HFF-Myc (cell line): ENCODE measurements at regions not wholly inside any gene's neighbourhood (a gene's known extent, or its start where the extent isn't known, plus 50 kb on each side); places are given as distances from the start of the nearest gene placed in this dataset.
"Not testable (repeated sequence)": the region's sequence is repeated elsewhere in the genome, so short reads cannot be mapped to it uniquely, and the experiment has no call there.

Source experiments
- DNase-seq: peaks from one replicate; pipeline ENCODE4 v3.0.0-alpha.2; 2011; ENCODE audit warnings: low read depth; ENCODE audit errors: extremely low read depth
- H3K4me3 ChIP-seq: replicated peaks from 2 replicates; pipeline ENCODE4 v1.5.1; 2011; ENCODE audit warnings: low read depth, mild to moderate bottlenecking, control low read depth, low read length
- TF ChIP-seq, protein P1 (sequence below): IDR thresholded peaks from 2 replicates; pipeline ENCODE4 v1.5.1; 2012; ENCODE audit warnings: mild to moderate bottlenecking, low read depth, low read length, control low read depth; ENCODE audit errors: missing control alignments

DNA sequence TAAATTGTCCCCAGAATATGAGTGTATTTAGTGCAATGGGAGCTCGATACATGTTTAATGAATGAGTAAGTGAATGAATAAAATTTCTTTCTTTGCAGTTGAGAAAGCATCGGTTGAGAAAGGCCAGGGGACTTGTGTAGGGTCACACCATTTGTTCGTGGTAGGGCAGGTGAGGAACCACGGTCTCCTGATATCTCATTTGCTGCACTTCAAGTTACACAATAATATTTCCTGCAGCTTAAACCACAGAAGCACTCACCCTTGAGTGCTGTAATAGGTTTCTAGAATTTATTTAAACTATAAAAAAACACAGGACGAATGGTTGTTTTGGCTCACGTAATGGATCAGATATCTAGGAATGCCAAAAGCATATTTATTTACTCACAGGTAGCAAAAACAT is 429.8 kb downstream of the SPATA31D1 start:
- no peak overlapping the region for H3K4me3 ChIP-seq
- TF ChIP-seq, protein P1, sequence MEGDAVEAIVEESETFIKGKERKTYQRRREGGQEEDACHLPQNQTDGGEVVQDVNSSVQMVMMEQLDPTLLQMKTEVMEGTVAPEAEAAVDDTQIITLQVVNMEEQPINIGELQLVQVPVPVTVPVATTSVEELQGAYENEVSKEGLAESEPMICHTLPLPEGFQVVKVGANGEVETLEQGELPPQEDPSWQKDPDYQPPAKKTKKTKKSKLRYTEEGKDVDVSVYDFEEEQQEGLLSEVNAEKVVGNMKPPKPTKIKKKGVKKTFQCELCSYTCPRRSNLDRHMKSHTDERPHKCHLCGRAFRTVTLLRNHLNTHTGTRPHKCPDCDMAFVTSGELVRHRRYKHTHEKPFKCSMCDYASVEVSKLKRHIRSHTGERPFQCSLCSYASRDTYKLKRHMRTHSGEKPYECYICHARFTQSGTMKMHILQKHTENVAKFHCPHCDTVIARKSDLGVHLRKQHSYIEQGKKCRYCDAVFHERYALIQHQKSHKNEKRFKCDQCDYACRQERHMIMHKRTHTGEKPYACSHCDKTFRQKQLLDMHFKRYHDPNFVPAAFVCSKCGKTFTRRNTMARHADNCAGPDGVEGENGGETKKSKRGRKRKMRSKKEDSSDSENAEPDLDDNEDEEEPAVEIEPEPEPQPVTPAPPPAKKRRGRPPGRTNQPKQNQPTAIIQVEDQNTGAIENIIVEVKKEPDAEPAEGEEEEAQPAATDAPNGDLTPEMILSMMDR, result no peak
- no peak for DNase-seq

DNA sequence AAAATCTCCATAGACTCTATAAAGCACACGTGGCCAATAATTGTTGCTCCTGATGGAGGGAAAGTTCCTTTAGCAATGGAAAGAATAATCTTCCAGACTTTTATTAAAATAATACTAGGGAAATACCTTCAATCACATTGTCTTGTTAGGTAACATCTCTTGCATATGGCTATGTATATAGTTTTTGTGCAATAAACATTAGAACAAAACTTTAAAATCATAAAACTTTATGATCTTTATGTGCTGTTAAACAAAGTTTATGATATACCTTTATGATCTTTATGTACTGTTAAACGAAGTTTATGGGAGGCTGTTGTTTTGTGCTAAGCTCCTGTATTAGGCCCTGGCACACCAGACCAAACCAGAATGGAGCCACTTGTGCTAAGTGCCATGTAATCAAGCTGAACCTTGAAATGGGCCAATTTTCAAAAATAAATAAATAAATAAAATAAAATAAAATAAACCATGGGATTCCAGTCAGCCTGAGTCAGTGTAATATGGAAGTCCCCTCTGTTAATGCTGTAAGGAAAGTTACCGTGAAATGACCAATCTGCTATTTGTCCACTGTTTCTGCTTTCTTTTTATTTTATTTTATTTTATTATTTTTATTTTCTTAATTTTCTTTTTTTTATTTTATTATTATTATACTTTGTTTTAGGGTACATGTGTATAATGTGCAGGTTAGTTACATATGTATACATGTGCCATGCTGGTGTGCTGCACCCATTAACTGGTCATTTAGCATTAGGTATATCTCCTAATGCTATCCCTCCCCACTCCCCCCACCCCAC is 431.3 kb downstream of the SPATA31D1 start:
- TF ChIP-seq, protein P1, result no peak
- DNase-seq, result no peak
- no peak overlapping the region for H3K4me3 ChIP-seq

DNA sequence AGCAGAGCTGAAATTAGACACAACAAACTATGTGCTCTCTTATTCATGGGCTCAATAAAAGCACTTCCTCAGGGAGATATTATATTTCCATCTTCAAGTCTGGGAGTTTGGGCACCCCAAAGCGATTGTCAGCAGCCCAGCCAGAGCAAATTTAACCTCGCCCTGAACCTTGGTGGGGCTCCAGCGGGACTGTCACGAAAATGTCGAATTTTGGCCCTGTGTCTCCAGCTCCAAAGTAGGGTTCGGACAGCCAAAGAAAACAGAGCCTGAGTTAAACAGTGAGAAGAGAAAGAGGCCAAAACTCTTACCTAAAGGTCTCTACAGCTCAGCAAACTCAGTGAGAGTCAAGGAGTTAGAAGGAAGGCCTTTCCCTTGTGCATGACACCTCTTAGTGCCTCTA is 432.9 kb downstream of the SPATA31D1 start:
- no peak for DNase-seq
- no peak overlapping the region for H3K4me3 ChIP-seq
- TF ChIP-seq, protein P1, result no peak

DNA sequence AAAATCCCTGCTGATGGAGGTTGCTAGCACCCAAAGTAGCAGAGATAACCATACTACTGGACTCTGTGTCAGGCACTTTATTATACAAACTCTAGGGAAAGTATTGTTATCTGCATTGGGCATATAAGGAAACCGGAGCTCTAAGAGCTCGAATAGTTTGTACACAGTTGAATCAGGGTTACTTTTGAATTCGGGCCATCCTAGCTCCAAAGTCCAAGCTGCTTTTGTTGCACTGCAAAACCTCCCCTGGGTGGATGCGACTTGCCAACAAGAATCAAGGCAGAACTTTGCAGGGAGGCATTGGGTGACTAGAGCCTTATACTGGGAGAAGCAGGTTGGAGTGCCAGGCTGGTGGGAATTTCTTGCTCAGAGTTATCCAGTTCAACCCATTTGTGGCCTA is 435.1 kb downstream of the SPATA31D1 start:
- TF ChIP-seq, protein P1, result no peak
- DNase-seq, result no peak

DNA sequence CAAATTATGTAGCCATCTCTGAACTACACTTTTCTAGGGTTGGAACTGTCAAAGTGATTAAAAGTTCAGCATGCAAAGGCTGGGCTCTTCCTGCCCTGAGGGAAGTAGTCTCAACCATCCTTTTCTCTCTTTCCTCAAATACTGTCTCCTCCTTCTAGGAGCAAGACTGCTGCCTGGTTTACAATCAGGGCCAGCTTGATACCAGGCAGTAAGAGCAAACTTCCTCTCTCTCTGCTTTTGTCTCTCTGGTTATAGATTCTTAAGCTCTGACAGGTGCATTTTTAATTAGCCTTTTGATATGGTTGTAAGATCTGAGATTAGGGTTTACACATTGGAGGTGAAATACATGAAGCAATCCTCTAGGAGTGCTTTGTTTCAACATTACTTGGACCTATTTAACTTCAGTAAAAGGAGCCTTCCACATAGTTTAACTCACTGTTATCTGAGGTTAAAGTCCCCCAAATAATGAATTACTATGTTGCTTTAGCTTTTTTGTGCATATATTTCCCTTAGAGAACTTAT is 436.1 kb downstream of the SPATA31D1 start:
- TF ChIP-seq, protein P1, result no peak
- DNase-seq, result no peak
- H3K4me3 ChIP-seq, result no peak overlapping the region

More for the DNA sequence above, 435.1 kb downstream of the SPATA31D1 start:
- H3K4me3 ChIP-seq, result no peak overlapping the region

DNA sequence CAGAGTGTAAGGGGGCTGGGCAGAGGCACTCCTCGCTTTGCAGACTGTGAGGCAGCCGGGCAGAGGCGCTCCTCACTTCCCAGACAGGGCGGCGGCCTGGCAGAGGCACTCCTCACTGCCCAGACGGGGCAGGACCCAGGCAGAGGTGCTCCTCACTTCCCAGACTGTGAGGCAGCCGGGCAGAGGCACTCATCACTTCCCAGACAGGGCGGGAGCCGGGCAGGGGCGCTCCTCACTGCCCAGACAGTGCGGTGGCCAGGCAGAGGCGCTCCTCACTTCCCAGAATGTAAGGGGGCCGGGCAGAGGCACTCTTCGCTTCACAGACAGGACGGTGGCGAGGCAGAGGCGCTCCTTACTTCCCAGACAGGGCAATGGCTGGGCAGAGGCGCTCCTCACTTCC is 442.5 kb downstream of the SPATA31D1 start:
- TF ChIP-seq, protein P1, result no peak
- DNase-seq, result no peak
- H3K4me3 ChIP-seq, result no peak overlapping the region

DNA sequence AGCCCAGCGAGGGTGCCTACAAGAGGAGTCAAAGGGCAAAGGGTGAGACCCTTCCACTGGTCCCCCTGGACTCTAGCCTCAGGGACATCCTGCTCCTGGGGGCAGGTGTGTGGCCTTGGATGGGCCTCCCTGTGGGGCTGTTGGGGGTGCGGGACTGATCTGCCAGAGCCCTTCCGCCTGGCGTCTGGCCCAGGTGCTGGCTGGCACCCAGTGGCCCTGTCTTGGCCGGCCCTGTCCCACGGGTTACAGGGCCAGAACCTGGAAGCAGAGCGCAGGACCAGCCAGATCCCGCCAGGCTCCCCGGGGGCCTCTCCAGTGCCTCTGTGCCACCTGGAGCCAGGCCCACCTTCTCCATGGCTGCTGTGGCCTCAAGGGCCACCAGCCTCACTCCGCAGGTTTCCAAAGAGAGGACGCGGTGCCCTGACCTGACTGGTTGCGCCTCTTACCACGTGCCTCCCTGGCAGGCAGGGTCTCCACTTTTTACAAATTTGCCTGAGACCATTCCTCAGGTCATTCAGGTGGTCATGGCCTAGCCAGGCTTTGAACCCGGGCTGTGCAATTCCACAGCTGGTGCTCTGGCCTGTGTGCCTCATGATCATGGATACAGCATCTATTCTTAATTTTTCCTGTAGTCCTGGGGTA is 444.8 kb downstream of the SPATA31D1 start:
- DNase-seq, H3K4me3 ChIP-seq: not testable (repeated sequence)
